PC-3 (cell line): ENCODE measurements at regions not wholly inside any gene's neighbourhood (a gene's known extent, or its start where the extent isn't known, plus 50 kb on each side); places are given as distances from the start of the nearest gene placed in this dataset.

Experiments used
- CTCF ChIP-seq: fragments of 300-600 bp; sonication (generic); conservative IDR thresholded peaks from 2 replicates; pipeline ENCODE4 v1.5.1; 2017; ENCODE audit warnings: antibody characterized with exemption, low read depth, mild to moderate bottlenecking, low read length
- EZH2 ChIP-seq: fragments of 300-600 bp; sonication (generic); IDR thresholded peaks from one replicate; pipeline ENCODE4 v1.6.1; 2017; ENCODE audit warnings: antibody characterized with exemption, mild to moderate bottlenecking, low read length; ENCODE audit not compliant: unreplicated experiment
- EZH2phosphoT487 ChIP-seq: fragments of 300-600 bp; sonication (generic); IDR thresholded peaks from 2 replicates; pipeline ENCODE4 v1.6.1; 2018; ENCODE audit warnings: mild to moderate bottlenecking, antibody characterized with exemption, low read length, borderline replicate concordance

- TF ChIP-seq EZH2 (no peak), CTCF (no peak), EZH2phosphoT487 (no peak)
Measured at GRCh38 chr2:39550701-39551285, 113.7 kb upstream of the MAP4K3 start.
